Kidney (tissue), 13 donors: ENCODE measurements at regions not wholly inside any gene's neighbourhood (a gene's known extent, or its start where the extent isn't known, plus 50 kb on each side); places are given as distances from the start of the nearest gene placed in this dataset.
A peak's percentile ranks its signal among the peaks of the same experiment; 100 is the strongest.

Experiments used
- DNase-seq, 5 donors: peaks; one replicate each; pipeline ENCODE4 v3.0.0-alpha.2; 2013 to 2020
- FAIRE-seq: peaks from 2 replicates; lab custom pipeline; 2012; peaks lifted over from hg19 to GRCh38; lab: Jason Lieb, UNC
- H3K27ac ChIP-seq, 2 donors: one replicate each; pipeline ENCODE4 v1.7.0; 2013; ENCODE audit warnings: low read depth in 2 of 2, low read length in 2 of 2, inconsistent platforms in 1 of 2
- H3K27me3 ChIP-seq: one replicate; pipeline ENCODE4 v1.7.1; 2013; ENCODE audit warnings: low read length, inconsistent platforms; ENCODE audit not compliant: control insufficient read depth, insufficient read depth
- H3K36me3 ChIP-seq, 3 donors: one replicate each; pipeline versions ENCODE4 v1.7.0 to v1.7.1; 2013; ENCODE audit warnings: low read length in 3 of 3, control low read depth in 1 of 3, inconsistent platforms in 1 of 3; ENCODE audit not compliant: insufficient read depth in 3 of 3, control insufficient read depth in 2 of 3
- H3K4me1 ChIP-seq, 3 donors: one replicate each; pipeline versions ENCODE4 v1.7.0 to v1.7.1; 2013; ENCODE audit warnings: low read length in 3 of 3, inconsistent platforms in 1 of 3, low read depth in 1 of 3; ENCODE audit not compliant: control insufficient read depth in 2 of 3, insufficient read depth in 2 of 3
- H3K4me3 ChIP-seq, 3 donors: one replicate each; pipeline versions ENCODE4 v1.7.0 to v1.8.1; 2013; ENCODE audit warnings: low read length in 3 of 3, control low read depth in 1 of 3, inconsistent platforms in 1 of 3
- H3K9ac ChIP-seq, 3 donors: one replicate each; pipeline versions ENCODE4 v1.7.0 to v1.7.1; 2013; ENCODE audit warnings: low read length in 3 of 3, control low read depth in 1 of 3, inconsistent platforms in 1 of 3
- H3K9me3 ChIP-seq, 3 donors: one replicate each; pipeline versions ENCODE4 v1.7.0 to v1.7.1; 2013; ENCODE audit warnings: low read length in 3 of 3, control low read depth in 1 of 3, inconsistent platforms in 1 of 3; ENCODE audit not compliant: control insufficient read depth in 2 of 3, insufficient read depth in 1 of 3
- intact Hi-C: fragments of 100-400 bp; cut with DNase I; formaldehyde crosslinking; loops from one replicate; pipeline ENCODE4 v1.11.1; 2022
- TF ChIP-seq, protein P1 (sequence below): IDR thresholded peaks from 3 replicates; pipeline ENCODE4 v1.5.1; 2012; ENCODE audit warnings: mild to moderate bottlenecking, moderate library complexity, borderline replicate concordance; ENCODE audit not compliant: insufficient read depth; ENCODE audit errors: extremely low read depth
- donor health status: control.
- donor health status: control.
- donor health status: control.
- donor health status: control.
- donor health status: control.
- donor health status: DM: yes; HTN: yes; CAD: no.
- donor health status: Normal renal cell carcinoma (clear cell type).

DNA sequence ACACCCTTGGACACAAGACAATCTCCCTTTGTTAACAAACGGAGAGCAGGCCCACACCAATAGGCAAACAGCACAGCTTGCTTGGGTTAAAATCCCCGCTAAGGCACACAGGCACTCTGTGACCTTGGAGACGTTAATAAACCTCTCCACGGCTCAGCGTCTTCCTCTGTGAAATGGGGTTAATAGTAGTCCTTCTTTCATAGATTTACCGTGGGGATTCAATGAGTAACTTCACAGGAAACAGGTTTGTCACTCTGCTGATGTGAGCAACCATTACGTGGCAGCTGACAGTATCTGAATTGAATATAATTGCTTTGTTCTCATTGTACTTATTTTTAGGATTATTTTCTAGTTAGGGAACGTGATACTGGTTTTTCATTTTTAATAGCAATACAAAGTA is 65.2 kb upstream of the ADRA1B start:
- no peak for FAIRE-seq
- H3K4me3 ChIP-seq, result no peak overlapping the region
- H3K36me3 ChIP-seq, result no peaks in the 10 kb centered on the region
- DNase-seq, result peak in 1 of 5 donors; percentile 8
- H3K9me3 ChIP-seq, result no peaks in the 10 kb centered on the region
- H3K27me3 ChIP-seq, result no peaks in the 10 kb centered on the region
- H3K27ac ChIP-seq, result no peak overlapping the region
- intact Hi-C loops, result no loop called here
- no peak overlapping the region for H3K9ac ChIP-seq
- no peaks in the 10 kb centered on the region for H3K4me1 ChIP-seq
- TF ChIP-seq, protein P1, sequence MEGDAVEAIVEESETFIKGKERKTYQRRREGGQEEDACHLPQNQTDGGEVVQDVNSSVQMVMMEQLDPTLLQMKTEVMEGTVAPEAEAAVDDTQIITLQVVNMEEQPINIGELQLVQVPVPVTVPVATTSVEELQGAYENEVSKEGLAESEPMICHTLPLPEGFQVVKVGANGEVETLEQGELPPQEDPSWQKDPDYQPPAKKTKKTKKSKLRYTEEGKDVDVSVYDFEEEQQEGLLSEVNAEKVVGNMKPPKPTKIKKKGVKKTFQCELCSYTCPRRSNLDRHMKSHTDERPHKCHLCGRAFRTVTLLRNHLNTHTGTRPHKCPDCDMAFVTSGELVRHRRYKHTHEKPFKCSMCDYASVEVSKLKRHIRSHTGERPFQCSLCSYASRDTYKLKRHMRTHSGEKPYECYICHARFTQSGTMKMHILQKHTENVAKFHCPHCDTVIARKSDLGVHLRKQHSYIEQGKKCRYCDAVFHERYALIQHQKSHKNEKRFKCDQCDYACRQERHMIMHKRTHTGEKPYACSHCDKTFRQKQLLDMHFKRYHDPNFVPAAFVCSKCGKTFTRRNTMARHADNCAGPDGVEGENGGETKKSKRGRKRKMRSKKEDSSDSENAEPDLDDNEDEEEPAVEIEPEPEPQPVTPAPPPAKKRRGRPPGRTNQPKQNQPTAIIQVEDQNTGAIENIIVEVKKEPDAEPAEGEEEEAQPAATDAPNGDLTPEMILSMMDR, result no peak

DNA sequence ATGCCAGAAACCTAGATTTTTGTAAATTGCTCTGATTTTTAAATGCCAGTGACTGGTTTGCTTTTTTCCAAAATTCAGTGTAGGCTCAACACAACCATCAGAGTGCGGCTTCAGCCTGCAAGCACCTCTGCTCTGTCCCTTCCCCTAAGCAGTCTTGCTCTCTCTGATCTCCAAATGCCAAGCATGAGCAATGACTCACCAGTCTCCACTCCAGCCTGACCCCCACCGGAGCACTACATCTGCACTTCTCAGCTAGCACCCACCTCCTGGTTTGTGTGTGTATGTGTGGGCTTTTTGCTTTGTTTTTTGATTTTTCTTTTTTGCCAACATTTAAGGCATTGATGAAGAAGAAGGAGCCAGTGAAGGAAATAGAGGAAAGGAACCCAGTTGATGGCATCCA is 61.4 kb upstream of the ADRA1B start:
- Histone ChIP-seq H3K4me3 (no peak overlapping the region), H3K9ac (no peak overlapping the region), H3K4me1 (no peaks in the 10 kb centered on the region), H3K9me3 (no peaks in the 10 kb centered on the region), H3K36me3 (no peaks in the 10 kb centered on the region), H3K27ac (no peak overlapping the region), H3K27me3 (no peaks in the 10 kb centered on the region)
- intact Hi-C loops, result no loop called here
- TF ChIP-seq, protein P1, result no peak
- FAIRE-seq (no peak), DNase-seq (no peak)

DNA sequence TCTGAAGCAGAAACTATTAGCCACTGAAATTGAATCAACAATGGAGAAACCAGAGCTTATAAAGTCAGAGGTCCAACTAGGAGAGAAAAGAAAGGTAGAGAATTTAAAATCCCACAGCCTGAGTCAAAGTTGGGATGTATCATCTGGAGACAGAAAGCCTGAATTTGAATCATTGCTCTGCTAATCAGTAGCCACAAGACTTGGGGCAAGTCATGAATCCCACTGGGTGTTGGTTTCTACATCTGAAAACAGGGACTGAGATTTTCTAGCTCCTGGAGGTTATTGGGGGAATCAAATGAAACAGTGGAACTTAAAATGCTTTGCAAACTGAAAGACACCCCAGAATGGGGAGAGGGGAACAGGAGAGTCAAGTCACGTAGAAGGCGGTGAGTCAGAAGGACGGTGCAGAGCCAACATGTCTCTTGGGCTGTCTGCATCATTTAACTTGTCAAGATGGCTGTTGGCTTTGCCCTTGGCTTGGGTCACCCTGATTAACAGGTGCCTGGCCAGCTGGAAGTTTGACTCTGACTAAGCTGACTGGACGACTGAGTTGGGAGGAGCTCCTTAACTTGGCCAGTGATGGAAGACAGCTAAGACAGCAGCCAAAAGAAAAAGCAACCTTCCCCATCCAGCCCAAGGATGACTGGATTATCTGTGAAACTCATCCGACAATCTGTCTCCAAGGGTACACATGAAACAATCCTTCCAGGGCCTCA is 60.6 kb upstream of the ADRA1B start:
- H3K4me3 ChIP-seq, result no peak overlapping the region
- no peaks in the 10 kb centered on the region for H3K9me3 ChIP-seq
- intact Hi-C loops, result no loop called here
- no peaks in the 10 kb centered on the region for H3K4me1 ChIP-seq
- no peak overlapping the region for H3K27ac ChIP-seq
- no peak overlapping the region for H3K9ac ChIP-seq
- H3K27me3 ChIP-seq, result no peaks in the 10 kb centered on the region
- DNase-seq (no peak), FAIRE-seq (no peak)
- H3K36me3 ChIP-seq, result no peaks in the 10 kb centered on the region
- TF ChIP-seq, protein P1, result no peak

DNA sequence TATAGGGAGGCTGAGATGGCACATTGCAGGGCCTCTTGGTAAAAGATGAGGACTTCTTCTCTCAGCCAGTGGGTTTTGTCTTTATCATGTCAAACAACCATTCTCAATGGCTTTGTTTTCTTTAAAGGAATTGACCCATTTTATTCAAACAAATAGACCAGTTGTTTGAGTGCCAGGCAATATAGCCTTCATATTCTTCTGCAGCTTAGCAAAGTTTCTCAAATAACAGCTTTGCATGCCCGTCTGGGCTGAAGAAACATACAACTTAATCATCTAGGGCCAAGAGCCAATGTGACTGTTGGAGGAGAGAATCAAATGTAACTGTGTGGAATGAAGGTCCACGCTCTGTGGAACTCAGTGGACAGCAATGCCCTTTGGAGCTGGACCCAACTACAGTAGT is 57.4 kb upstream of the ADRA1B start:
- no peaks in the 10 kb centered on the region for H3K27me3 ChIP-seq
- no peak overlapping the region for H3K4me3 ChIP-seq
- H3K9me3 ChIP-seq, result no peaks in the 10 kb centered on the region
- H3K27ac ChIP-seq, result no peak overlapping the region
- no peaks in the 10 kb centered on the region for H3K4me1 ChIP-seq
- DNase-seq, result no peak
- TF ChIP-seq, protein P1, result no peak
- no peaks in the 10 kb centered on the region for H3K36me3 ChIP-seq
- H3K9ac ChIP-seq, result no peak overlapping the region
- no peak for FAIRE-seq
- intact Hi-C loops, result no loop called here
